Fibroblast of the aortic adventitia (primary cell): ENCODE measurements at regions not wholly inside any gene's neighbourhood (a gene's known extent, or its start where the extent isn't known, plus 50 kb on each side); places are given as distances from the start of the nearest gene placed in this dataset.

Source experiments
- DNase-seq: peaks from one replicate; pipeline ENCODE4 v3.0.0-alpha.2; 2010; ENCODE audit warnings: low read depth
- H3K4me3 ChIP-seq: 2 replicates; pipeline ENCODE4 v1.5.1; 2011; ENCODE audit warnings: low read depth, mild to moderate bottlenecking, control low read depth, low read length, moderate library complexity
- CTCF ChIP-seq: IDR thresholded peaks from 2 replicates; pipeline ENCODE4 v1.5.1; 2011; ENCODE audit warnings: mild to moderate bottlenecking, low read length, control low read depth, inconsistent platforms; ENCODE audit not compliant: insufficient read depth

GRCh38 chr5:56498759-56499395 lies 265.7 kb upstream of the ANKRD55 start:
- no peak for TF ChIP-seq CTCF
- DNase-seq = no peak
- no peak overlapping the region for H3K4me3 ChIP-seq

DNA sequence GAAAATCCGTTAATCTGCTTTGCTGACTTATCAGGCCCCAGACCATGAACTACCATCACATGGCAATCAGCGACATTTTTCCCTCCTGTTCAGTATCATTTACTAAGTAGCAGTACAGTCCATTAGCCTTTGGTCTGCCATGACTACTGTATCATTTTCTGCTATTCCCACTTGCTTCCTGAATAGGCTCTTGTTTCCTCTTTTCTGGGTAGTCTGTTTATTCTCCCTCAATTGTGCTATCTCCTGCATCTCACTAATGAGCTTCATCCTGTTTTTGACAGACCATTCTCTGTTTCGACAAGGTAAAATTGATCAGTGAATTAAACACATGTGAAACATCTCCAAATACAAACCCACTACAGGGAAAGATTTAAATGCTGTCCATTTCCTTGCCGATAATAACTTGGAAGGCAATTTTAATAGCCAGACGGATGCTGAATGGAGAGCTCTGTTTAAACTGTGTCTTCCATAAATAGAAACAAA lies 263.5 kb upstream of the ANKRD55 start:
- no peak for DNase-seq
- no peak for TF ChIP-seq CTCF
- no peak overlapping the region for H3K4me3 ChIP-seq

DNA sequence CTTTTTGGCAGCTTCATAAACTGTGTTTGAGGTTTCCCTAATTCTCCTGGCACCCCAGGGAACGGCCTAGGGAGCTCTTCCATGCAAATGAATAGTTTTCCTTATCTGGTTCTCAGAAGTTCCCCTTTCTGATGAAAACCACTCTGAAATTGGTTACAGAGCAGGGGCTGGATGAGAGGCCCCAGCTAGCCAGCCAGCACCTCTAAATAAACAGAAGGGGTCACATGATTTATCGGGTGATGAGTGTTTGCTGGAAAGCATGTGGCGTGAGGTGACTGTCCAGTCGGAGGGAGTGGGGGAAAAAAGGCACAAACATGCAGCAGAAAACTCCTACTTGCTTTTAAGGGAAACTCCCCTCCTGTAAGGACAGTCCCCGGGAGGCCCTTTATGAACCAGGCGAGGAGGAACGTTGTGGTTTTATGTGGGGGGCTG lies 261.2 kb upstream of the ANKRD55 start:
- no peak overlapping the region for H3K4me3 ChIP-seq
- no peak for DNase-seq
- no peak for TF ChIP-seq CTCF

GRCh38 chr5:56493766-56494165 lies 260.6 kb upstream of the ANKRD55 start:
- H3K4me3 ChIP-seq = no peak overlapping the region
- no peak for TF ChIP-seq CTCF
- DNase-seq = no peak

DNA sequence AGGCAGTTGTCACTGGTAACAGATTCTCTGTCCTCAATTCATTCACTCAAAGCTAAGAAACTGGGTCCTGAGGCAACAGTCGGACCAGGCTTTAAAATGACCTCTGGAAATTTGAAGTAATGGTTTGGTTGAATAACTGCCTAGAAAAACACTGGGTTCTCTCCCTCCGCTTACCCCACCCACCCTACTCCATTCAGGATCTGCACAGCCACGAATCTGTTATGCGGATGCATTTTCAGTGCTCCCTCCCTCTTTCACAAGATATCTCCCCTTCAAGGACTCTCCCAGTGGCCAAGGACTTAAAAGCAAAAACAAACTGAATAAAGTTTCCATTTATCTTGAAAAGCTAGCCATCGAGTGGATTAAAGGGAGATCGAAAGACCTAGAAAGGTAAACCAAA lies 260.2 kb upstream of the ANKRD55 start:
- DNase-seq = no peak
- no peak for TF ChIP-seq CTCF
- H3K4me3 ChIP-seq = no peak overlapping the region

DNA sequence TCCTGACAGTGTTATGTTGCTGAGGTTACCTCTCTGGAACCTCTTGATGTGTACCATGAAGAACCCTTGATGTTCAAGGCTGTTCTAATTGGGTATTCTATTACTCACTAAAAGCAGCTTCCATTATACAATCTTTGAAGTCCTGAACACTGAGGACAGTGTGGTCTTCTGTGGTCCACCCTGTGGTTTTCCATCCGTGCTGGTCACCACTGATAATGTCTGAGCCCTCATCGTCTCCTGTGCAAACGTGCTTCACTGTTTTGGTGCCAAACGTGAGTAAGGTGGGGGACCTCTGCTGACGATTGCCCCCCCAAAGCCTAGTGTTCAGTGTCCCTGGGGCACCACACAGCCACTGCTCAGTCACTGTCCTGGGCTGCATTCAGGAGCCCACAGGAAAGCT lies 259.7 kb upstream of the ANKRD55 start:
- TF ChIP-seq CTCF = no peak
- H3K4me3 ChIP-seq = no peak overlapping the region
- no peak for DNase-seq

- no peak for DNase-seq
- no peak overlapping the region for H3K4me3 ChIP-seq
- no peak for TF ChIP-seq CTCF
Observed at GRCh38 chr5:56490971-56491468, 257.9 kb upstream of the ANKRD55 start.
